Stomach (tissue), 8 donors: ENCODE measurements at regions not wholly inside any gene's neighbourhood (a gene's known extent, or its start where the extent isn't known, plus 50 kb on each side); places are given as distances from the start of the nearest gene placed in this dataset.

Experiments used
- DNase-seq, 2 donors: peaks; one replicate each; pipeline versions ENCODE4 v3.0.0 to v3.0.0-alpha.2; 2013 to 2019
- H3K27ac ChIP-seq, 5 donors: fragments of 200-600 bp in 4 of 5; sonication (generic) in 4 of 5; one replicate each; pipeline ENCODE4 v1.5.1; 2013 to 2019; ENCODE audit warnings: mild to moderate bottlenecking in 1 of 5, moderate library complexity in 1 of 5
- H3K27me3 ChIP-seq, 3 donors: fragments of 200-600 bp; sonication (generic); one replicate each; pipeline ENCODE4 v1.5.1; 2017 to 2019; ENCODE audit warnings: mixed run types in 1 of 3
- H3K36me3 ChIP-seq, 4 donors: fragments of 200-600 bp; sonication (generic); 1 replicate in 3 of 4; 2 replicates in 1 of 4; pipeline ENCODE4 v1.5.1; 2016 to 2019
- H3K4me1 ChIP-seq, 4 donors: fragments of 200-600 bp; sonication (generic); one replicate each; pipeline ENCODE4 v1.5.1; 2016 to 2019
- H3K4me3 ChIP-seq, 4 donors: fragments of 200-600 bp; sonication (generic) in 3 of 4; one replicate each; pipeline ENCODE4 v1.5.1; 2016 to 2019; ENCODE audit warnings: mild to moderate bottlenecking in 1 of 4
- H3K9me3 ChIP-seq, 4 donors: fragments of 200-600 bp; sonication (generic); one replicate each; pipeline ENCODE4 v1.5.1; 2016 to 2019
- CTCF ChIP-seq, 7 experiments: fragments of 450-650 bp in 4 of 7; fragments of 200-600 bp in 3 of 7; sonication (generic) in 3 of 7; IDR thresholded peaks; one replicate each; pipeline ENCODE4 v1.5.1; 2016 to 2019; ENCODE audit warnings: antibody characterized with exemption in 7 of 7, control low read depth in 2 of 7, mild to moderate bottlenecking in 1 of 7
- EP300 ChIP-seq: sonication (generic); formaldehyde crosslinking; IDR thresholded peaks from one replicate; pipeline ENCODE4 v1.6.1; 2017; ENCODE audit warnings: antibody characterized with exemption
- POLR2A ChIP-seq, 4 donors: fragments of 450-650 bp; IDR thresholded peaks; one replicate each; pipeline ENCODE4 v1.6.1; 2016; ENCODE audit warnings: antibody characterized with exemption in 4 of 4, control low read depth in 2 of 4, mild to moderate bottlenecking in 1 of 4, moderate library complexity in 1 of 4
- POLR2AphosphoS5 ChIP-seq, 3 donors: sonication (generic); formaldehyde crosslinking; IDR thresholded peaks; one replicate each; pipeline ENCODE4 v1.6.1; 2016; ENCODE audit warnings: antibody characterized with exemption in 3 of 3
- WGBS, 5 donors: extraction: QIAGEN DNeasy Blood & Tissue Kit in 3 of 5; methylation state at CpG; one replicate each; pipeline versions ENCODE4 v1.1.5 to v1.1.7; 2013 to 2018; 5-methylcytosine and 5-hydroxymethylcytosine counted together
- intact Hi-C: fragments of 100-400 bp; cut with DNase I; formaldehyde crosslinking; loops from one replicate; pipeline ENCODE4 v1.15.1; 2023; ENCODE audit warnings: low total_unique reads
- donor health status: healthy with polysubstance abuse.
- donor health status: Bipolar disorder and iron deficiency.
- donor health status: healthy.

- H3K4me1 ChIP-seq: peaks cover 0 to 13% (median 0%) of the 10 kb centered on the region in 4 donors
- no peaks in the 10 kb centered on the region for H3K9me3 ChIP-seq
- TF ChIP-seq POLR2AphosphoS5 (IDR thresholded peaks at IDR 0.05) (no peak), EP300 (no peak), CTCF (IDR thresholded peaks at IDR 0.05) (no peak), POLR2A (IDR thresholded peaks at IDR 0.05) (no peak)
- H3K4me3 ChIP-seq: no peak overlapping the region
- no peak overlapping the region for H3K27ac ChIP-seq
- no peaks in the 10 kb centered on the region for H3K27me3 ChIP-seq
- H3K36me3 ChIP-seq: no peaks in the 10 kb centered on the region
- no peak for DNase-seq
- intact Hi-C loops: no loop called here
These were observed 346.7 kb upstream of the CCDC196 start for GRCh38 chr14:66139432-66139831.

GRCh38 chr14:66140213-66140918 is 345.8 kb upstream of the CCDC196 start:
- Histone ChIP-seq H3K9me3 (no peaks in the 10 kb centered on the region), H3K27me3 (no peaks in the 10 kb centered on the region), H3K27ac (no peak overlapping the region), H3K4me3 (no peak overlapping the region), H3K4me1 (peaks cover 0 to 13% (median 0%) of the 10 kb centered on the region in 4 donors), H3K36me3 (no peaks in the 10 kb centered on the region)
- 70 to 78% (median 77%) methylated on average over 6 of the region's 6 CpGs for WGBS, 5 donors
- no peak for DNase-seq
- intact Hi-C loops: no loop called here
- no peak for TF ChIP-seq EP300
- TF ChIP-seq POLR2AphosphoS5 (IDR thresholded peaks at IDR 0.05): no peak
- no peak for TF ChIP-seq CTCF (IDR thresholded peaks at IDR 0.05)
- TF ChIP-seq POLR2A (IDR thresholded peaks at IDR 0.05): no peak

GRCh38 chr14:66140963-66141362 is 345.2 kb upstream of the CCDC196 start:
- Histone ChIP-seq H3K9me3 (no peaks in the 10 kb centered on the region), H3K4me1 (peaks cover 0 to 7% (median 0%) of the 10 kb centered on the region in 4 donors), H3K27me3 (no peaks in the 10 kb centered on the region), H3K36me3 (no peaks in the 10 kb centered on the region), H3K4me3 (no peak overlapping the region), H3K27ac (no peak overlapping the region)
- 90 to 100% (median 95%) methylated on average over 3 of the region's 3 CpGs for WGBS, 5 donors
- TF ChIP-seq EP300 (no peak), CTCF (IDR thresholded peaks at IDR 0.05) (no peak), POLR2A (IDR thresholded peaks at IDR 0.05) (no peak), POLR2AphosphoS5 (IDR thresholded peaks at IDR 0.05) (no peak)
- intact Hi-C loops: no loop called here
- no peak for DNase-seq

- Histone ChIP-seq H3K27ac (no peak overlapping the region), H3K36me3 (no peaks in the 10 kb centered on the region), H3K27me3 (no peaks in the 10 kb centered on the region), H3K4me1 (no peaks in the 10 kb centered on the region), H3K9me3 (peaks cover 0 to 3% (median 0%) of the 10 kb centered on the region in 4 donors), H3K4me3 (no peak overlapping the region)
- 75 to 82% (median 79%) methylated on average over 2 of the region's 2 CpGs; no CpG with 5 or more reads in 1 of the 5 donors for WGBS, 5 donors
- no peak for DNase-seq
- intact Hi-C loops: no loop called here
- TF ChIP-seq POLR2AphosphoS5 (IDR thresholded peaks at IDR 0.05) (no peak), CTCF (IDR thresholded peaks at IDR 0.05) (no peak), EP300 (no peak), POLR2A (IDR thresholded peaks at IDR 0.05) (no peak)
These were observed 344.4 kb upstream of the CCDC196 start for GRCh38 chr14:66141733-66142132.
